ENCODE measurements at regions not wholly inside any gene's neighbourhood (a gene's known extent, or its start where the extent isn't known, plus 50 kb on each side); places are given as distances from the start of the nearest gene placed in this dataset.

- TF ChIP-seq CTCF (IDR thresholded peaks at IDR 0.05 in 2 of 3, conservative IDR thresholded peaks at IDR 0.05 in 1 of 3; ENCODE audit: borderline replicate concordance in 1 of 3, insufficient read depth in 1 of 3, low read depth in 2 of 3, low read length in 2 of 3) (no peak), POLR2A (IDR thresholded peaks at IDR 0.05; ENCODE audit: borderline replicate concordance, extremely low read depth, insufficient read depth, insufficient read length) (no peak), REST (IDR thresholded peaks at IDR 0.05; ENCODE audit: low read depth) (no peak), ZNF274 (IDR thresholded peaks at IDR 0.05; ENCODE audit: low read depth, low read length) (no peak), ATF3 (IDR thresholded peaks at IDR 0.05) (no peak), POLR2AphosphoS5 (IDR thresholded peaks at IDR 0.05; ENCODE audit: low read depth, low read length) (no peak)
Observed at GRCh38 chr3:66738625-66739365, 238.0 kb upstream of the LRIG1 start.

Measured in HCT116 (cell line).